Thymus (tissue), 11 donors: ENCODE measurements at regions not wholly inside any gene's neighbourhood (a gene's known extent, or its start where the extent isn't known, plus 50 kb on each side); places are given as distances from the start of the nearest gene placed in this dataset.

ENCODE experiments used
- DNase-seq, 9 donors: peaks; one replicate each; pipeline ENCODE4 v3.0.0-alpha.2; 2013; ENCODE audit warnings: low spot score in 9 of 9, low read depth in 6 of 9, missing footprints in 1 of 9
- H3K27ac ChIP-seq, 2 donors: one replicate each; pipeline ENCODE4 v1.5.1; 2013; ENCODE audit warnings: control low read depth in 1 of 2, low read depth in 1 of 2, low read length in 1 of 2, mild to moderate bottlenecking in 1 of 2, moderate library complexity in 1 of 2
- H3K27me3 ChIP-seq, 2 donors: one replicate each; pipeline ENCODE4 v1.5.1; 2013; ENCODE audit warnings: low read length in 1 of 2; ENCODE audit not compliant: control insufficient read depth in 2 of 2, insufficient read depth in 1 of 2
- H3K36me3 ChIP-seq, 2 donors: one replicate each; pipeline ENCODE4 v1.5.1; 2013; ENCODE audit warnings: low read length in 1 of 2, mild to moderate bottlenecking in 1 of 2, moderate library complexity in 1 of 2; ENCODE audit not compliant: control insufficient read depth in 2 of 2, insufficient read depth in 2 of 2
- H3K4me1 ChIP-seq, 2 donors: one replicate each; pipeline ENCODE4 v1.5.1; 2013; ENCODE audit warnings: low read length in 2 of 2; ENCODE audit not compliant: control insufficient read depth in 2 of 2, insufficient read depth in 2 of 2
- H3K4me3 ChIP-seq, 2 donors: one replicate each; pipeline ENCODE4 v1.5.1; 2013; ENCODE audit warnings: low read length in 2 of 2, control low read depth in 1 of 2, mild to moderate bottlenecking in 1 of 2
- H3K9me3 ChIP-seq, 2 donors: one replicate each; pipeline ENCODE4 v1.5.1; 2013; ENCODE audit warnings: low read length in 1 of 2, mild to moderate bottlenecking in 1 of 2; ENCODE audit not compliant: control insufficient read depth in 2 of 2, insufficient read depth in 1 of 2
- WGBS: extraction: QIAGEN DNeasy Blood & Tissue Kit; methylation state at CpG from one replicate; pipeline ENCODE4 v1.1.7; 2013; 5-methylcytosine and 5-hydroxymethylcytosine counted together
- donor health status: healthy.

DNA sequence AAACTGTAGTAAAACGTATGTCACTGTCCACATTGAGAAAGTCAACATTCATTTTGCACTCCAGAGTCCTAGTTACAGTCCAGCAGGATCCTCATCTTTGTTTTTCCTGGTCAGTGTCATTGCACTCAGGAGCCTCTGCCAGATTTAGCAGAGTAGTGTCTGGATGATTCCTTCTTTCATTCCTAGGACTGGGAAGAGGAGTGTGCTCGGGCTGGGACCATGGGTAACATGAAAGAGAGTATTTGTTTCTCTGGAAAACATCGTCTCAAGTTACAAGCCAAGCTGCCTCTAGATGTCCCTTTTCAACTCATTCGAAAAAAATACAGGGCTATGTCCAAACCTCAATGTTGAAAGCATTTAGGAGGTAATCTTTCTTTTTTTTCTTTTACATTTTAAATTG is 69.9 kb upstream of the TNIP3 start:
- no peak overlapping the region for H3K4me3 ChIP-seq
- H3K9me3 ChIP-seq, result peaks cover 0 to 3% of the 10 kb centered on the region in 2 donors
- 87% methylated on average over 4 of the region's 4 CpGs for WGBS
- H3K4me1 ChIP-seq, result peaks cover 0 to 3% of the 10 kb centered on the region in 2 donors
- no peak for DNase-seq
- no peaks in the 10 kb centered on the region for H3K36me3 ChIP-seq
- peak overlapping the region in 1 of 2 donors; percentile 30 for H3K27ac ChIP-seq
- no peaks in the 10 kb centered on the region for H3K27me3 ChIP-seq

DNA sequence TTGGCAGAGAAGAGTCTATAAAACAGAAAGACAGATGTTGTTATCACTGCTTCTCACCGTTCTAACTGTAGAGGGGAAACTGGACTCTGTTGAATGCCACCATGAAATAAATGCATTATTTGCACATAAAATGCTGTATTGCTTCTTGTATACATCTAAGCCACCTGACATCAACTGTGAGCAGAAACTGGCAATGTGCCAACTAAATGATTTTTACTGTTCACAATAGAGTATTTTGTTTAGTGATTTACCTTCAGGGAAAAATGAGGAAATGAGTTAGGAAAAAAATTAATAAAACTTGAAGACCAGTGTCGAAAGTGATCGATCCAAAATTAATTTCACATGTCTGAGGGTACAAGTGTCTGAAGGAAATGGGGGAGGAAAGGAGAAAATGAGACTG is 65.9 kb upstream of the TNIP3 start:
- H3K36me3 ChIP-seq, result no peaks in the 10 kb centered on the region
- H3K9me3 ChIP-seq, result no peaks in the 10 kb centered on the region
- no peak overlapping the region for H3K27ac ChIP-seq
- H3K4me3 ChIP-seq, result no peak overlapping the region
- no peaks in the 10 kb centered on the region for H3K4me1 ChIP-seq
- no peak for DNase-seq
- H3K27me3 ChIP-seq, result no peaks in the 10 kb centered on the region
- WGBS, result 97% methylated on average over 3 of the region's 3 CpGs

- 89% methylated on average over 1 of the region's 1 CpG for WGBS
- no peak for DNase-seq
- Histone ChIP-seq H3K4me3 (no peak overlapping the region), H3K36me3 (no peaks in the 10 kb centered on the region), H3K27ac (no peak overlapping the region), H3K27me3 (no peaks in the 10 kb centered on the region), H3K9me3 (no peaks in the 10 kb centered on the region), H3K4me1 (no peaks in the 10 kb centered on the region)
Measured at GRCh38 chr4:121228848-121229247, 64.7 kb upstream of the TNIP3 start.

DNA sequence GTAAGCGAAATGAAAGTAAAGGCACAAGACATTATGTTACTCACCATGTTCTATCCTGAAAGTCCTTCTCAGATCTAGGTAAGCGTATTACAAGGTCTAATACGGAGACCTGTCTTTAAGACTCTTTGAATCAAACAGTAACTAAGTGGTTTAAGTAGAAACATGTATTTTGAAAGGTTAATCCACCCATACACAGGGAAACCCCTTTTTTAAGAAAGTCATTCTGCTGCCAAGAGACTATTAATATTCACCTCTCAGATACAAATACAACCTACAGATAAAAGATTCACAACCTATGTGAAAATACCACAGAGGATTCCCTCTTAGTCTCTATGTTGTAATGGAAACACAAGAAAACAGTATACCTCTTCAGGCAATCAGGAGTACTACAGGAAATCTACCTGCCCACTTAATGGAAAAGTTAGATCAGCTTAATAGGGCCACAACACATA is 63.2 kb upstream of the TNIP3 start:
- Histone ChIP-seq H3K4me1 (no peaks in the 10 kb centered on the region), H3K9me3 (no peaks in the 10 kb centered on the region), H3K4me3 (no peak overlapping the region), H3K36me3 (no peaks in the 10 kb centered on the region), H3K27ac (peak overlapping the region in 1 of 2 donors; percentile 16), H3K27me3 (no peaks in the 10 kb centered on the region)
- WGBS, result 93% methylated on average over 3 of the region's 3 CpGs
- no peak for DNase-seq

- no peak overlapping the region for H3K4me3 ChIP-seq
- H3K27me3 ChIP-seq, result no peaks in the 10 kb centered on the region
- no peaks in the 10 kb centered on the region for H3K4me1 ChIP-seq
- WGBS, result 95% methylated on average over 4 of the region's 4 CpGs
- H3K36me3 ChIP-seq, result no peaks in the 10 kb centered on the region
- H3K27ac ChIP-seq, result no peak overlapping the region
- DNase-seq, result no peak
- H3K9me3 ChIP-seq, result no peaks in the 10 kb centered on the region
Measured at GRCh38 chr4:121226362-121226761, 62.2 kb upstream of the TNIP3 start.

DNA sequence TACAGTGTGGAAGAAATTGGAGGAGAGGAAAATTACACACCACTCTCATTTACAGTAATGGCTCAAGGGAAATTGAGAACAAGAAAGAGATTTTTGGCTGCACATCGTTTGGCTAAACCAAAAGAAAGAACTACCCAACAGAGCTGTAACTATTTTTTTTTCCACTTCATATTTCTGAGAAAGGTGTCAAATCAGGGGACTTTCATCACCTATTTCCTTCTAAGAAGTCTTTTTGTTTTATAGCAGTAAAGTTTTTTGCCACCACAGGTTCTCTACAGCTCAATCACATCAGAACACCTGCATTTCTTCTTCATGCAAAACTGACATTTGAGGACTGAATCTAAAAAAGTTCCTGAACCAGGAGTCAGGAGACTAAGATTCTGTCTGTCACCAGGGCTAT is 57.5 kb upstream of the TNIP3 start:
- Histone ChIP-seq H3K27ac (no peak overlapping the region), H3K4me1 (no peaks in the 10 kb centered on the region), H3K36me3 (no peaks in the 10 kb centered on the region), H3K4me3 (no peak overlapping the region), H3K27me3 (no peaks in the 10 kb centered on the region), H3K9me3 (no peaks in the 10 kb centered on the region)
- peak in 1 of 9 donors; percentile 11 for DNase-seq
- WGBS, result 43% methylated on average over 1 of the region's 1 CpG

DNA sequence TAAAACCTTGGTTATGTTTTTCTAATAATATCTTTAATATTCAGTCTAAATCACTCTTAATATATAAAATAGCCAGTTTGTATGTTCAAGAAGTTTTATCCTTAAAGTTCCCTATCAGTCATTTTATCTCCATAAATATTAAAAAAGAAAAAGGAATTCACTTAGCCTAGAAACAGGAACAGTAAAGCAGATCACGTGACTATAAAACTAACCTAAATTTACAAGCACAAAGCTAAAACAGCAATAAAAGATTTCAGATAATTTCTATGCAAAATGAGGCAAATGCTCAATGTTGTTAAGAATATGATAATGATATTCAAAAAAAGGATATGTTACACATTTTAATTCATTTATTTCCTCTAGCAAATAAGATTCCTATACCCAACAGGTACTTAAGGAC is 57.1 kb upstream of the TNIP3 start:
- Histone ChIP-seq H3K36me3 (no peaks in the 10 kb centered on the region), H3K9me3 (no peaks in the 10 kb centered on the region), H3K4me1 (no peaks in the 10 kb centered on the region), H3K4me3 (no peak overlapping the region), H3K27ac (no peak overlapping the region), H3K27me3 (no peaks in the 10 kb centered on the region)
- no peak for DNase-seq
- WGBS, result 70% methylated on average over 1 of the region's 1 CpG

DNA sequence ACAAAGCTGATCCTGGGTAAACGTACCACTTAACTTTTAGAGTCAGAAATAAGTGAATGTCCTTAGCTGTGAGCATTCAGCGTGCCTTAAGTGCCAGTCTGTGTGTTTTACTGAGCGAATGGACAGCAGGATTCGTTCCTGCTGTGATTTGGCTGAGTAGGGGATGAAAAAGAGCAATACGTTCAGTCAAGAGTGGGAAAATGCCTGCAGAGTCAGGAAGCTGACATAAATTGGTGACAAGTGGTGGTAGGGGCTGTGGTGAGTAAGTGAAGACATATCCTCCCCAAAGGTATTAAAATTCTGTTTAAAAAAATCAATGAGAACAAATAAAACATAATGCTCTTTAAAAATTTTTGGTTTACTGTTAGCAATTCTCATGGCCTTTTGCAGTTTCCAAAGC is 56.6 kb upstream of the TNIP3 start:
- 92% methylated on average over 5 of the region's 5 CpGs for WGBS
- no peak overlapping the region for H3K27ac ChIP-seq

DNA sequence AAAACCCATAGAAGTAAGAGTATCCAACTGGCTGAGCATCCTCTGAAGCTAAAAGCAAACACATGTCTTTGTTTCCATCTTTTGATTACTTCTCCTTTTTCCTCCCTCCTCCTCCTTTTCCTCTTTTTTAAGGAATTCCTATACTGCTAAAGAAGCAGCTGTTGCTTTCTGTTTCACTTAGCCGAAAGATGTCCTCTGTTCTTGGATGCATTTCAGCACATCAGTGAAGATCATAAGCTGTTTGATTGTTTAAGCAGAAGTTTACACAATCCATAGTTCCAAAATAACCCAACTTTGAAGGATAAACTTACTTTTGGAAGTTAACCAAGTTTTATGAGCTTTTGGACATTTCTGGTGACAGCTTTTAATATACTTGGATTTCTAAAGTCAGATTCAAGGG is 55.1 kb upstream of the TNIP3 start:
- no peak for DNase-seq
- H3K27ac ChIP-seq, result no peak overlapping the region

More for the DNA sequence above, 56.6 kb upstream of the TNIP3 start:
- Histone ChIP-seq H3K4me1 (no peaks in the 10 kb centered on the region), H3K9me3 (no peaks in the 10 kb centered on the region), H3K27me3 (no peaks in the 10 kb centered on the region), H3K36me3 (no peaks in the 10 kb centered on the region), H3K4me3 (no peak overlapping the region)
- no peak for DNase-seq

GRCh38 chr4:121217351-121217750 is 53.2 kb upstream of the TNIP3 start:
- Histone ChIP-seq H3K9me3 (no peaks in the 10 kb centered on the region), H3K27me3 (no peaks in the 10 kb centered on the region), H3K27ac (no peak overlapping the region), H3K36me3 (no peaks in the 10 kb centered on the region), H3K4me3 (no peak overlapping the region), H3K4me1 (no peaks in the 10 kb centered on the region)
- WGBS, result 90% methylated on average over 2 of the region's 2 CpGs
- no peak for DNase-seq

More for the DNA sequence above, 55.1 kb upstream of the TNIP3 start:
- no peaks in the 10 kb centered on the region for H3K4me1 ChIP-seq
- no peaks in the 10 kb centered on the region for H3K9me3 ChIP-seq
- no peaks in the 10 kb centered on the region for H3K36me3 ChIP-seq
- no peak overlapping the region for H3K4me3 ChIP-seq
- 90% methylated on average over 1 of the region's 1 CpG for WGBS
- no peaks in the 10 kb centered on the region for H3K27me3 ChIP-seq
